TTC549 (cell line): ENCODE measurements at regions not wholly inside any gene's neighbourhood (a gene's known extent, or its start where the extent isn't known, plus 50 kb on each side); places are given as distances from the start of the nearest gene placed in this dataset.
"Not testable (repeated sequence)": the region's sequence is repeated elsewhere in the genome, so short reads cannot be mapped to it uniquely, and the experiment has no call there.

Experiments used
- FAIRE-seq: peaks from 2 replicates; lab custom pipeline; 2012; peaks lifted over from hg19 to GRCh38; lab: Jason Lieb, UNC

DNA sequence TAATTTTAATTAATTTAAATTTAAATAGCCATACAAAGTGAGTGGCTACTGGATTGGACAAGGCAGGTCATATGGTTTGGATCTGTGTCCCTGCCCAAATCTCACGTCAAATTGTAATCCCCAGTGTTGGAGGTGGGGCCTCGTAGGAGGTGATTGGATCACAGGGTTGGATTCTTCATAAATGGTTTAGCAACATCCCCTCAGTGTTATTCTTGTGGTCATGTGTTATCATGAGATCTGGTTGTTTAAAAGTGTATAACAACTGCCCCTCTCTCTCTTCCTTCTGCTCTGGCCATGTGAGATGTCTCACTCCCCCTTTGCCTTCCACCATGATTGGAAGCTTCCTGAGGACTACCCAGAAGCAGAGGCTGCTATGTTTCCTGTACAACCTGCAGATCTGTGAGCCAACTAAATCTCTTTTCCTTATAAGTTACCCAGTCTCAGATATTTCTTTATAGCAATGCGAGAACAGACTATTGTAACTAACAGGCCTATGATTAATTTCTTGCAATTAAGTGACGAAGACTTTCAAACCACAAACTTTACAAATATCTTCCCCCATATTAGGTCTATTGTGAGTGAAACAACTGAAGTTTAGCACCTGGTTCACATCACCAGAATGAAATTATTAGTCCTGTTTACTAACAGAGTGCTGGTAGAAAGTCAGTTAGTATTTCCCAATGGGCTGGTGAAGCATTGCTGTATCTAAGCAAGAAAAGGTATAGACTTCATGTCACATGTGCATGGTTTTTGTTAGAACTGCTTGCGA, 60.0 kb upstream of the TNFAIP3 start:
- no peak for FAIRE-seq

DNA sequence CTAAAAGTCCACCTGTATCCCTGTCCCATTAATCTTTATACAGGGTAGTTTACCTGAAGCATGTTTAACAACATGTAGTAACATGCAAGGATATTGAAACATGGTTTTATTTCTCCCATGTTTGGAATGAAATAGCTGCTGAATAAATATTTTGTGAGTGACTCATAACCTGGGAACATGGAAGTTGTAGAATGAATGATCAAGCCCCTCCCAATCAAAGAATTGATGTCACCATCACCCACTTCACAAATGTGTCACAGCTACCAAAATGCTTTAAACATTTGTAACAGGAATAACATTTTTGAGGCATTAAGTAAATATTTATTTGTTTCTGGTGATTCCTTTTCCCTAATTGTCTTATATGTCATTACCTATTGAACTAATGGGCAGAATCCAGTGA, 58.9 kb upstream of the TNFAIP3 start:
- no peak for FAIRE-seq

DNA sequence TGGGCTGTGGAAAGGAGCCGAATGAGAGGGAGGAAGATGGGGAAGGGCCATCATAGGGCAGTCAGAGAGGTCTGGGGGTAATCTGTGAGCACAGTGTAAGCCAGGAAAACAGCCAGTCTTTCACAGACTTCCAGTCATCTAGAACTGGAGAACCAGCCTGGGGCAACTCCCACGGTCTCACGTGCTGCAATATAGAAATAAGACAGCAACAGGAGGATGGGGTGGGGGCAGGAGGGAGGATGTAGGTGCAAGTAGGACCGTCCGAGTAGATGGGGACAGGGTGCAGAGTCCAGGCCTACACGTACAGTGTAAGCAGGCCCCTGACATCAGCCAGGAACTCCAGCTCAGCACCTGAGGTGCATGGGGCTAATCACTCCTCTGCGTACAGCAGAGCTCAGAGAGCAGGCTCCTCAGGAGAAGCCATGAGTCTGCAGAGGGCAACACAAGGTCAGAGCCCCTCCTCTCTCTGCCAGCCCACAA, 58.2 kb upstream of the TNFAIP3 start:
- no peak for FAIRE-seq

DNA sequence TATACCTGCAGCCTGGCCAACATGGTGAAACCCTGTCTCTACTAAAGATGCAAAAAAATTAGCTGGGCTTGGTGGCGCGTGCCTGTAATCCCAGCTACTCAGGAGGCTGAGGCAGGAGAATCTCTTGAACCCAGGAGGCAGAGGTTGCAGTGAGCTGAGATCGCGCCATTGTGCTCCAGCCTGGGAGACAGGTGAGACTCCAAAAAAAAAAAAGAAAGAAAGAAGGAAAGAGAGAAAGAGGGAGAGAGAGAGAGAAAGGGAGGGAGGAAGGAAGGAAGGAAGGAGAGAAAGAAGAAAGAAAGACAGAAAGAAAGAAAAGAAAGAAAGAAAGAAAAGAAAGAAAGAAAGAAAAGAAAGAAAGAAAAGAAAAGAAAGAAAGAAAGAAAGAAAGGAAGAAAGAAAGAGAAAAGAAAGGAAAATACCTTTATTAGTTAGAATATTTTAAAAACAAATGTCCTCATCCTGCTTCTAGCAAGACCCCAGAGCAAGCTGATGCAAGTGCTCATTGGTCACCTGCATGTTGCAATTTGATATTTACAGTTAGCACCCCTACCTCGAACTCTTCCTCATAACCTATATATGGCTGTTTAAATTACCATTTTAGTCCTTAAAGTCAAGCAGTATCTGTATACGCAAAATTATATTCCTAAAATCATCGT, 57.0 kb upstream of the TNFAIP3 start:
- FAIRE-seq, result not testable (repeated sequence)

DNA sequence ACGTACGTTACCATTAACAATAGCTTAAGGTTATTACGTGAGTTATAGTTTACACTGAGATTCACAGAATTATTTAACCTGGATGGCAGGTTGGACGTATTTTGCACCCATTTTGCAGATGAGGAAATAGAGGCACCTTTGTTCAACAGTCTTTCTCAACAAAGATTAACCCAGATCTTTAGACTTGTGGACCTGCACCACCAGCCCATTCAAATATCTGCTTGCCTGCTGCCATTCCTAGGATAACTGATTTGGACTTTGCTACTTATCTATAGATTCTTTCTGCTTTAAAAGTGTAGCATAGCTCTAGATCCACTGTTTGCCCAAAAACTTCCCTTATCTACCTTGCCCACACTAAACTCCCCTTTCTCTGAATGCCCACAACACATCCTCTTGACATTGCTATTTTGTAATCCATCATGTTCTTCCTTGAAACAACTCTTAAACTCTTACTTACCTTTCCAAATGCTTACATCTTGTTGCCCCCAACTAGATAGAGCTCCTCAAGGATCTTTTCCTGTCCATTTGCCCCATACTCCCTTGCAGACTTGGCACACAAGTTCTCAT, 56.4 kb upstream of the TNFAIP3 start:
- no peak for FAIRE-seq

DNA sequence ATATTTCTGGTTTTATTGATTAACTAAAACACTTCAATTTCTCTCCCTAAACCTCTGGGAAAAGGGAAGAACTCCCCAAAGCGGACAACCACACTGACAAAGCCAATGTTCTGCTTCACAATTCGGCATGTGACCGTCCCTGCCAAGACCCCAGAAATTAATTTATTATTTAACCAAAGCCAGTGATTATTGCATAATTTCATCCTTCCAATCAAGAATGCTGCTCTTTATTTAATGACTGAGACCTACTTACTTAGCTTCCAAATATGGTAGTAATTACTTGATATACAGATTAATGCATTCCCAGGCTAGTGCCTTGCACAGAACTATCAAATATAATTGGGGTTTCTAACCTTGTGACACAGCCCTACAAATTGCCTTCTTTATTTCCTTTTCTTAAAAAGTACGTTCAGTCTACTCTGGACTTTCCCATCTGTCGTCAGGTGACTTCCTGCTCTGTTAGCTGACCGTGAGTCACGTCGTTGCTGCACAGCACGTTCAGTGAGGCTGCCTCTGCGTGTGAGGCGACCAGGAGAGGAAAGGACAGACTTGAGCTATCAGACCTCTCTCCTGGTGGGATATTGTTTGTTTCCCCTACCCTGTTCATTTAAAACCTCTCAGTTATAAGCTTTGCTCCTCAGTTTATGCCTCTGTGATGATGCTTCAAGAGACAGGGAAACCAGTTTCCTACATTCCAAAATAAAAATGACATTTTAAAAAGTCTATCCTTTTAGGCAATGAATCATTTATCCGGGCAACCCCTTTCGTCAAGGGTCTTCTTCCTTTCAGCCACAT, 55.7 kb upstream of the TNFAIP3 start:
- no peak for FAIRE-seq

DNA sequence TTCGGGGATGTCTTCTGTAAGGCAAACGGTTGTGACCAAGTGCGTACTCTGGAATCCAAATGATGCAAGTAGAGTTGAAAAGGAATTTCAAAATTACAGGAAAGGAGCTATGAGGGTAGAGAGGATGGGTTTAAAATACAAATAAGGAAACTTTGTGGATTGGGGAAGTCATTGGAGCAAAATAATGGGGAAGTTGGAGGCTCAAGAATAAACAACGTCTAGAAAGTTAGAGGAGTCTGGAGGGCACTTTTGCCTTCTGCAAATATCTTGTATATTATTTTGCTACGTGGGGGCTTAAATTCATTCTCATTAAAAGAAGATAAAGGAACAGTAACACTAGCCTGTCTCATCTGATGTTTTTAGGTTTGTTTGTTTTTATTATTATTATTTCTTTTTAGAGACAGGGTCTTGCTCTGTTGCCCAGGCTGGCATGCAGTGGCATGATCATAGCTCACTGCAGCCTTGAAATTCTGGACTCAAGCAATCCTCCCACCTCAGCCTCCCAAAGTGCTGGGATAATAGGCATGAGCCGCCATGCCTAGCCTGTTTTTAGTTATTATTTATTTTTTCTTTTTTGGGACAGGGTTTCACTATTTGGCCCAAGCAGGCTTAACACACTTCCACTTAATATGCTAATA, 55.0 kb upstream of the TNFAIP3 start:
- no peak for FAIRE-seq

DNA sequence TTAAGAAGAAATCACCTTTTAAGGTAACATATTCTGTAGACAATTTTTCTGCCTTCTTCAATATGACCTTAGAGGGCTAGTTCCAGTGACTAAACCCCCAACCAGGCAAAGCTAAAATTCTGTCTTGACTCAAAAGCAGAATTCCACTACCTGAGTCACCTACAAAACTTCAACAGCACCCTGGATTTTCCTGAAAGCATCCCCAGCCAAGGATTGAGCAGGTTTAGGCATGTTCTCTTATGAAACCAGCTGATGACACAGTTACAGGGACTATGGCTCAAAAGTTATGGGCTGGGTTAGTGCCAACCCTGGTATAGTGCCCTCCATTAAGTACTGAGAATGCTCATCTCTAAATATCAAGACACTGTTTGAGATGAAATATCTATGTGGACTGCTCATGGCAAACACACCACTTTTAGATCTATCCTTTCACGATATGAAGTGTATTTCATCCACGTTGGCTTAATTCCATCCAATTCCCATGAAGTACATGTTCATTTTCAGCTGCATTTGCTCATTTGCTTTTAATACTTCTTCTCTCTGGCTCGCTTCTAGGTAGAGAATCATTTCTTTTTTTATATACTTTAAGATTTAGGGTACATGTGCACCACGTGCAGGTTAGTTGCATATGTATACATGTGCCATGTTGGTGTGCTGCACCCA, 53.6 kb upstream of the TNFAIP3 start:
- no peak for FAIRE-seq

DNA sequence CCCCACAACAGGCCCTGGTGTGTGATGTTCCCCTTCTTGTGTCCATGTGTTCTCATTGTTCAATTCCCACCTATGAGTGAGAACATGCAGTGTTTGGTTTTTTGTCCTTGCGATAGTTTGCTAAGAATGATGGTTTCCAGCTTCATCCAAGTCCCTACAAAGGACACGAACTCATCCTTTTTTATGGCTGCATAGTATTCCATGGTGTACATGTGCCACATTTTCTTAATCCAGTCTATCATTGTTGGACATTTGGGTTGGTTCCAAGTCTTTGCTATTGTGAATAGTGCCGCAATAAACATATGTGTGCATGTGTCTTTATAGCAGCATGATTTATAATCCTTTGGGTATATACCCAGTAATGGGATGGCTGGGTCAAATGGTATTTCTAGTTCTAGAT, 53.0 kb upstream of the TNFAIP3 start:
- not testable (repeated sequence) for FAIRE-seq

DNA sequence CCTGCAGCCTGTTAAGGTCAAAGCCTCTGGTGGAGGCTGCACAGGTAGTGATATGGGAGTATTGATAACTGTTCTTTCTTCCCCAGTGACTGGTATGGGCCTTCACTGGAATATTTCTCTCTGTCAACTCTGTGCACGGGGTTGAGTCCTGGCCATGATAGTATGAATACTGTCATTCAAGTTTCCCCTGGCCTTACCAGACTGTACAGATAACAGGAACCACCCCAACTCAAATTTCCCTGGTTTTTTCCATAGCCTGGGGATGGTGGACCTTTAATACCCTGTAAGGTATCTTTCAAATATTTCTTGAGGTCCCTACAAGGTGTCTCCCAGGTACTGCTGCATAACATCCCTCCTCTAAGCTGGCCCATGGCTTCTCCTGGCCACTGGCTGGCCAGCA, 51.4 kb upstream of the TNFAIP3 start:
- FAIRE-seq, result no peak

DNA sequence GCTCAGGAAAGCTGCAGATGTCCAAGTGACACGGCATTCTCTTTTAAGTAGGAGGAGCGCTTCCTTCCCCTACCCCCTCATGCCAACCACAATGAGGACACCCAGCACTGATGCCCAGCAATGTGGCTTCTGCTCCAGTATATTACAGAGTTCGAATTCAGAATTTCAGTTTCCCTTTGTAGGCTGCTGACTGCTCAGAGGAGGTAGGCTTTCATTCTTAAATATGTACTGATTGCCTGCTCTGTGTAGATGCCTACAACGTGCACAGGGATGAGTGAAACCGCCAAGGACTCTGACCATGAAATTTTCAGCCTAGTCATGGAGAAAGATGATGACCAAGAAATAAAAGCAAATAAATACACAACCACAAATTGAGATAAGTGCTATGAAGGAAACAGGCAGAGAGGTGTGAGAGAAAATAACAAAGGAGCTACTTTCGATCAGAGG, 50.9 kb upstream of the TNFAIP3 start:
- no peak for FAIRE-seq

DNA sequence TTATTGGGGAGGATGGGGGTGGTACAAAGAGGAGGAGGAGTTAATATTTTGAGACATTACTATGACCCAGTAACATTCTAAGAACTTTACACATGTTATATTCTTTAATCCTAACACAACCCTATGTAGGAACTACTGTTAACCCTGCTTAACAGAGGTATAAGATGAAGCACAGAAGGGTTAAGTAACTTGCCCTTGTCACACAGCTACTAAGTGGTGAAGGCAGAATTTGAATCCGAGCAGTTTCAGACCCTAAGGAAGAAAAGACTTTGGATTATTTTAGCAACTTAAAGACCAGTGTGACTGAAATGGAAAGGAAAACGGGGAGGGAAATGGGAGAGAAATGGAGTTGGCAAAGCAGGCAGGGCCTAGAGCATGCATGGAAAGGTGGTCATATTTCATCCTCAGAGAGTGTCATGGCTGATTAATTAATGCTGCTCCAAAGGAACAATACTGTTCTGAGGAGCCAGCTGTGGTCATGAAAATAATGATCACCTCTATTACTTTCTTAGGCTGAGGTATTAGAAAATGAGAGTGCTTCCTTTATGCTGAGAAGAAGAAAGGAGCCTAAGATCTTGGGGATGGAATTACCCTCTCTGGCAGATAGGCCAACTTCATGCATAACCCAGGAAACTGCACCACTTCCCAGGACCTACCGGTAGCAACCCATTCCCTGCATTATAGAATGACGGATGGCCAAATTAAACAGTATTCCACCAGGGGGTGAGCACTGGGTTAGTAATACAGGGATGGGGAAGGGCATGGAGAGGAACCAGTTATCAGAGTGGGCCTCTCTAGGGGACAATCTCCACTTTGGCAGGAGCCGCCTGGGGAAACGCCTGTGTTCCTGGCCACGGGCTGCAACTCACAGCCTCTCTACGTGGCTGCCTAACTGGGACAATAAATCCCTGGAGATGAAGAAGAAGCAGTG, 50.1 kb upstream of the TNFAIP3 start:
- no peak for FAIRE-seq
